Keratinocyte (primary cell): ENCODE measurements at regions not wholly inside any gene's neighbourhood (a gene's known extent, or its start where the extent isn't known, plus 50 kb on each side); places are given as distances from the start of the nearest gene placed in this dataset.

ENCODE experiments used
- EZH2 ChIP-seq: IDR thresholded peaks from one replicate; pipeline ENCODE4 v1.6.1; 2012; ENCODE audit warnings: inconsistent platforms, mild to moderate bottlenecking, low read length, moderate library complexity
- TF ChIP-seq, protein P1 (sequence below), 3 experiments: IDR thresholded peaks in 1 of 3; conservative IDR thresholded peaks in 1 of 3; optimal IDR thresholded peaks in 1 of 3; 2 replicates in 2 of 3; 3 replicates in 1 of 3; pipeline versions ENCODE3 to v1.5.1; 2011; ENCODE audit warnings: low read length in 3 of 3, mild to moderate bottlenecking in 3 of 3, moderate library complexity in 2 of 3, control low read depth in 1 of 3, inconsistent platforms in 1 of 3; ENCODE audit not compliant: insufficient read depth in 2 of 3; ENCODE audit errors: extremely low read depth in 1 of 3

DNA sequence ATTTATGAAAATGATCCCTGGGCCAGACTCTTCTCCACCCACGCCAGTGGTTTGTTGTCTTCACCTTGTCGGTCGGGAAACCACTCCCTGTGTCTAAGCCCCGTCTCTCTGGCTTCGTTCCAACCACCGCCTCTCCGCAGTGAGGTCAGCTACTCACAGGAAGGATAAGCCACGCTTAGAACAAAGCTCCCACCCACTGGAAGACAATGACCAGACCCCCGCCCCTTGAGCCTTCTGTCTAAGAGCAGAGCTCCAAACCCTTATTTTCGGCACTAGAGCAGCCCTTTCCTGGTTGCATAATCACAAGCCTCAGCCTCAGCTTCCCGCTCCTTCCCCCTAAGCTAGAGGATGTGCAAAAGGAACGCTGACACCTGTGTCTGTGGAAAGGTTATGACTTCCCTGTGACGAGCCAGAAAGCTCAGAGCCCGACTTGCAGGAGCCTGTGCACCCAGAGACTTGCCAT is 114.9 kb upstream of the MEF2A start:
- no peak for TF ChIP-seq EZH2
- TF ChIP-seq, protein P1, sequence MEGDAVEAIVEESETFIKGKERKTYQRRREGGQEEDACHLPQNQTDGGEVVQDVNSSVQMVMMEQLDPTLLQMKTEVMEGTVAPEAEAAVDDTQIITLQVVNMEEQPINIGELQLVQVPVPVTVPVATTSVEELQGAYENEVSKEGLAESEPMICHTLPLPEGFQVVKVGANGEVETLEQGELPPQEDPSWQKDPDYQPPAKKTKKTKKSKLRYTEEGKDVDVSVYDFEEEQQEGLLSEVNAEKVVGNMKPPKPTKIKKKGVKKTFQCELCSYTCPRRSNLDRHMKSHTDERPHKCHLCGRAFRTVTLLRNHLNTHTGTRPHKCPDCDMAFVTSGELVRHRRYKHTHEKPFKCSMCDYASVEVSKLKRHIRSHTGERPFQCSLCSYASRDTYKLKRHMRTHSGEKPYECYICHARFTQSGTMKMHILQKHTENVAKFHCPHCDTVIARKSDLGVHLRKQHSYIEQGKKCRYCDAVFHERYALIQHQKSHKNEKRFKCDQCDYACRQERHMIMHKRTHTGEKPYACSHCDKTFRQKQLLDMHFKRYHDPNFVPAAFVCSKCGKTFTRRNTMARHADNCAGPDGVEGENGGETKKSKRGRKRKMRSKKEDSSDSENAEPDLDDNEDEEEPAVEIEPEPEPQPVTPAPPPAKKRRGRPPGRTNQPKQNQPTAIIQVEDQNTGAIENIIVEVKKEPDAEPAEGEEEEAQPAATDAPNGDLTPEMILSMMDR (optimal IDR thresholded peaks at IDR 0.05 in 1 of 3, IDR thresholded peaks at IDR 0.05 in 1 of 3, conservative IDR thresholded peaks at IDR 0.05 in 1 of 3; ENCODE audit: extremely low read depth in 1 of 3, insufficient read depth in 2 of 3, low read length in 3 of 3): no peak
